HCT116 (cell line): ENCODE measurements at regions not wholly inside any gene's neighbourhood (a gene's known extent, or its start where the extent isn't known, plus 50 kb on each side); places are given as distances from the start of the nearest gene placed in this dataset.

Source experiments
- ATAC-seq: fragments of 200-7000 bp; cut with Tn5 transposase; 2 replicates; pipeline ENCODE4 v1.9.1; 2020; ENCODE audit warnings: mild to moderate bottlenecking, moderate library complexity
- BruUV-seq: library from RNA; stranded (reverse); fragments of 400-500 nt; replicated peaks from 2 replicates; lab custom pipeline; 2021; lab: Mats Ljungman, UMichigan
- CTCF ChIA-PET: fragments of 300-600 bp; sonication (Branson Sonifier 250); formaldehyde crosslinking; loops from one replicate; lab custom pipeline; 2021; ENCODE audit warnings: antibody characterized with exemption; lab: Charles Lee
- POLR2A ChIA-PET: fragments of 300-600, 350-600 bp; sonication (Branson Sonifier 250); formaldehyde crosslinking; loops from one replicate; lab custom pipeline; 2021; ENCODE audit warnings: antibody characterized with exemption; lab: Charles Lee
- RAD21 ChIA-PET, 2 experiments: fragments of 300-600 bp; sonication (Branson Sonifier 250); formaldehyde crosslinking; loops; one replicate each; lab custom pipeline; 2023; ENCODE audit warnings: low total read pairs in 2 of 2; ENCODE audit not compliant: uncharacterized antibody in 2 of 2, unreplicated experiment in 2 of 2, low non-redundant PET in 1 of 2; lab: Charles Lee
- DNase-seq: peaks from one replicate; pipeline ENCODE4 v3.0.0-alpha.2; 2010; ENCODE audit warnings: low read depth, low spot score
- H2AFZ ChIP-seq: fragments of 200-600 bp; shearing (Covaris generic), sonication (generic); 2 replicates; pipeline ENCODE4 v1.6.1; 2017; ENCODE audit warnings: low read depth, mixed run types, mixed read lengths, antibody characterized with exemption, low read length; ENCODE audit not compliant: poor library complexity, severe bottlenecking
- H3K27ac ChIP-seq: 2 replicates; pipeline ENCODE4 v1.5.1; 2012; ENCODE audit warnings: low read depth, low read length
- H3K27me3 ChIP-seq: fragments of 200-600 bp; sonication (generic); 2 replicates; pipeline ENCODE4 v1.6.1; 2016; ENCODE audit warnings: mixed run types, low read length, mixed read lengths; ENCODE audit not compliant: insufficient read depth
- H3K36me3 ChIP-seq, 2 experiments: fragments of 200-500 bp in 1 of 2; fragments of 200-600 bp in 1 of 2; sonication (Bioruptor generic) in 1 of 2; sonication (generic) in 1 of 2; 2 replicates each; pipeline versions ENCODE4 v1.5.1 to v1.6.1; 2014 to 2016; ENCODE audit warnings: low read length in 2 of 2, inconsistent platforms in 1 of 2, mixed read lengths in 1 of 2, mixed run types in 1 of 2; ENCODE audit not compliant: insufficient read depth in 2 of 2, control insufficient read depth in 1 of 2
- H3K4me1 ChIP-seq, 2 experiments: fragments of 200-600 bp in 1 of 2; sonication (generic) in 1 of 2; 2 replicates each; pipeline versions ENCODE4 v1.5.1 to v1.6.1; 2012 to 2017; ENCODE audit warnings: low read length in 2 of 2, inconsistent platforms in 1 of 2, mild to moderate bottlenecking in 1 of 2, mixed read lengths in 1 of 2, mixed run types in 1 of 2, moderate library complexity in 1 of 2; ENCODE audit not compliant: insufficient read depth in 2 of 2, control insufficient read depth in 1 of 2
- H3K4me2 ChIP-seq: fragments of 200-600 bp; sonication (generic); 2 replicates; pipeline ENCODE4 v1.6.1; 2017; ENCODE audit warnings: mixed run types, low read length, mixed read lengths
- H3K4me3 ChIP-seq, 2 experiments: fragments of 200-600 bp in 1 of 2; sonication (generic) in 1 of 2; replicated peaks in 1 of 2; 2 replicates each; pipeline ENCODE4 v1.5.1; 2011 to 2016; ENCODE audit warnings: low read length in 2 of 2, control low read depth in 1 of 2, low read depth in 1 of 2, mild to moderate bottlenecking in 1 of 2, mixed read lengths in 1 of 2, mixed run types in 1 of 2
- H3K79me2 ChIP-seq: fragments of 200-600 bp; sonication (generic); 2 replicates; pipeline ENCODE4 v1.6.1; 2017; ENCODE audit warnings: mild to moderate bottlenecking, mixed run types, low read length, moderate library complexity, mixed read lengths; ENCODE audit not compliant: insufficient read depth
- H3K9ac ChIP-seq: fragments of 200-600 bp; sonication (generic); 2 replicates; pipeline ENCODE4 v1.6.1; 2016; ENCODE audit warnings: low read length, mixed read lengths
- H3K9me2 ChIP-seq: fragments of 200-600 bp; sonication (generic), shearing (Covaris generic); 2 replicates; pipeline ENCODE4 v1.6.1; 2017; ENCODE audit warnings: mixed run types, mild to moderate bottlenecking, moderate library complexity; ENCODE audit not compliant: insufficient read depth
- H3K9me3 ChIP-seq, 2 experiments: fragments of 200-500 bp in 1 of 2; fragments of 200-600 bp in 1 of 2; sonication (Bioruptor generic) in 1 of 2; sonication (generic) in 1 of 2; 2 replicates each; pipeline ENCODE4 v1.6.1; 2014 to 2017; ENCODE audit warnings: low read length in 2 of 2, mixed read lengths in 2 of 2, inconsistent platforms in 1 of 2, low read depth in 1 of 2, mild to moderate bottlenecking in 1 of 2, mixed run types in 1 of 2, moderate library complexity in 1 of 2; ENCODE audit not compliant: control insufficient read depth in 1 of 2, insufficient read depth in 1 of 2
- H4K20me1 ChIP-seq: fragments of 200-600 bp; sonication (generic), shearing (Covaris generic); 2 replicates; pipeline ENCODE4 v1.6.1; 2017; ENCODE audit warnings: mixed run types, mild to moderate bottlenecking, moderate library complexity; ENCODE audit not compliant: insufficient read depth
- ATF3 ChIP-seq: IDR thresholded peaks from 2 replicates; pipeline ENCODE4 v1.6.1; 2012
- CBX3 ChIP-seq: IDR thresholded peaks from 2 replicates; pipeline ENCODE4 v1.6.1; 2012; ENCODE audit warnings: low read depth
- EZH2 ChIP-seq: fragments of 200-600 bp; sonication (generic); IDR thresholded peaks from 2 replicates; pipeline ENCODE4 v1.6.1; 2017; ENCODE audit warnings: antibody characterized with exemption, mixed run types
- EZH2phosphoT487 ChIP-seq: fragments of 200-600 bp; IDR thresholded peaks from 2 replicates; pipeline ENCODE4 v1.6.1; 2018; ENCODE audit warnings: antibody characterized with exemption, borderline replicate concordance
- RAD21 ChIP-seq: IDR thresholded peaks from 2 replicates; pipeline ENCODE4 v1.6.1; 2012; ENCODE audit warnings: low read depth, mild to moderate bottlenecking
- YY1 ChIP-seq: IDR thresholded peaks from 2 replicates; pipeline ENCODE4 v1.6.1; 2011; ENCODE audit warnings: low read length, low read depth, moderate library complexity, mild to moderate bottlenecking; ENCODE audit not compliant: insufficient replicate concordance; ENCODE audit errors: extremely low read depth
- ZBTB33 ChIP-seq: IDR thresholded peaks from 2 replicates; pipeline ENCODE4 v1.6.1; 2011; ENCODE audit warnings: mild to moderate bottlenecking, low read length, moderate library complexity; ENCODE audit not compliant: insufficient replicate concordance; ENCODE audit errors: extremely low read depth
- ZFX ChIP-seq: fragments of 450-650 bp; IDR thresholded peaks from 2 replicates; pipeline ENCODE4 v1.6.1; 2017
- ZNF274 ChIP-seq: fragments of 200-500 bp; sonication (Bioruptor generic); IDR thresholded peaks from 2 replicates; pipeline ENCODE4 v1.6.1; 2014; ENCODE audit warnings: mild to moderate bottlenecking, low read depth, low read length, inconsistent platforms
- intact Hi-C: fragments of 100-400 bp; cut with micrococcal nuclease; formaldehyde crosslinking; loops from 2 replicates; pipeline ENCODE4 v1.10.0; 2022
- TF ChIP-seq, protein P1 (sequence below), 3 experiments: fragments of 200-600 bp in 1 of 3; sonication (generic) in 1 of 3; IDR thresholded peaks in 2 of 3; conservative IDR thresholded peaks in 1 of 3; 2 replicates each; pipeline ENCODE4 v1.5.1; 2012 to 2017; ENCODE audit warnings: low read depth in 2 of 3, low read length in 2 of 3, antibody characterized with exemption in 1 of 3, borderline replicate concordance in 1 of 3, control low read depth in 1 of 3, mild to moderate bottlenecking in 1 of 3, mixed read lengths in 1 of 3, mixed run types in 1 of 3, moderate library complexity in 1 of 3; ENCODE audit not compliant: insufficient read depth in 1 of 3

- intact Hi-C loops, result no loop called here
- Histone ChIP-seq H3K4me1 (no peaks in the 10 kb centered on the region), H3K4me2 (no peak overlapping the region), H3K9me2 (no peaks in the 10 kb centered on the region), H3K79me2 (no peaks in the 10 kb centered on the region), H2AFZ (no peak overlapping the region), H3K36me3 (no peaks in the 10 kb centered on the region), H3K4me3 (no peak overlapping the region), H4K20me1 (no peaks in the 10 kb centered on the region), H3K27me3 (no peaks in the 10 kb centered on the region), H3K9ac (no peak overlapping the region), H3K27ac (no peak overlapping the region), H3K9me3 (peaks cover 9 to 18% of the 10 kb centered on the region in 2 experiments; a peak in 2 of 4 replicates)
- no peak for TF ChIP-seq EZH2
- TF ChIP-seq RAD21, result no peak
- TF ChIP-seq ZFX, result no peak
- no peak for TF ChIP-seq CBX3
- TF ChIP-seq, protein P1, sequence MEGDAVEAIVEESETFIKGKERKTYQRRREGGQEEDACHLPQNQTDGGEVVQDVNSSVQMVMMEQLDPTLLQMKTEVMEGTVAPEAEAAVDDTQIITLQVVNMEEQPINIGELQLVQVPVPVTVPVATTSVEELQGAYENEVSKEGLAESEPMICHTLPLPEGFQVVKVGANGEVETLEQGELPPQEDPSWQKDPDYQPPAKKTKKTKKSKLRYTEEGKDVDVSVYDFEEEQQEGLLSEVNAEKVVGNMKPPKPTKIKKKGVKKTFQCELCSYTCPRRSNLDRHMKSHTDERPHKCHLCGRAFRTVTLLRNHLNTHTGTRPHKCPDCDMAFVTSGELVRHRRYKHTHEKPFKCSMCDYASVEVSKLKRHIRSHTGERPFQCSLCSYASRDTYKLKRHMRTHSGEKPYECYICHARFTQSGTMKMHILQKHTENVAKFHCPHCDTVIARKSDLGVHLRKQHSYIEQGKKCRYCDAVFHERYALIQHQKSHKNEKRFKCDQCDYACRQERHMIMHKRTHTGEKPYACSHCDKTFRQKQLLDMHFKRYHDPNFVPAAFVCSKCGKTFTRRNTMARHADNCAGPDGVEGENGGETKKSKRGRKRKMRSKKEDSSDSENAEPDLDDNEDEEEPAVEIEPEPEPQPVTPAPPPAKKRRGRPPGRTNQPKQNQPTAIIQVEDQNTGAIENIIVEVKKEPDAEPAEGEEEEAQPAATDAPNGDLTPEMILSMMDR (IDR thresholded peaks at IDR 0.05 in 2 of 3, conservative IDR thresholded peaks at IDR 0.05 in 1 of 3; ENCODE audit: borderline replicate concordance in 1 of 3, insufficient read depth in 1 of 3, low read depth in 2 of 3, low read length in 2 of 3), result no peak
- no peak for TF ChIP-seq YY1
- TF ChIP-seq EZH2phosphoT487, result no peak
- no peak for TF ChIP-seq ZBTB33
- TF ChIP-seq ZNF274, result no peak
- no peak for TF ChIP-seq ATF3
- ChIA-PET POLR2A (no interaction called here), RAD21 (no interaction called here), CTCF (no interaction called here)
- no TSS peak for BruUV-seq
- ATAC-seq, result no peak
- DNase-seq, result no peak
These were observed 1353.2 kb downstream of the AACS start for GRCh38 chr12:126418400-126418799.
